PC-3 (cell line): ENCODE measurements at regions not wholly inside any gene's neighbourhood (a gene's known extent, or its start where the extent isn't known, plus 50 kb on each side); places are given as distances from the start of the nearest gene placed in this dataset.

ENCODE experiments used
- ATAC-seq: fragments of 200-7000 bp; cut with Tn5 transposase; 2 replicates; pipeline ENCODE4 v1.9.1; 2020; ENCODE audit warnings: mild to moderate bottlenecking, moderate library complexity
- BruUV-seq: library from RNA; stranded (reverse); fragments of 400-500 nt; replicated peaks from 2 replicates; lab custom pipeline; 2021; lab: Mats Ljungman, UMichigan
- CTCF ChIA-PET: fragments of 300-600 bp; sonication (Branson Sonifier 250); formaldehyde crosslinking; loops from one replicate; lab custom pipeline; 2022; ENCODE audit warnings: antibody characterized with exemption; lab: Charles Lee
- POLR2A ChIA-PET: fragments of 300-600 bp; sonication (Branson Sonifier 250); formaldehyde crosslinking; loops from one replicate; lab custom pipeline; 2022; ENCODE audit warnings: antibody characterized with exemption; ENCODE audit not compliant: unreplicated experiment; lab: Charles Lee
- DNase-seq: peaks from one replicate; pipeline ENCODE4 v3.0.0-alpha.2; 2015
- H2AFZ ChIP-seq: fragments of 300-600 bp; sonication (generic); 2 replicates; pipeline ENCODE4 v1.6.0; 2016; ENCODE audit warnings: antibody characterized with exemption, low read length
- H3F3A ChIP-seq: fragments of 300-600 bp; sonication (generic); one replicate; pipeline ENCODE4 v1.6.0; 2017; ENCODE audit warnings: antibody characterized with exemption, low read length, control low read depth, mild to moderate bottlenecking; ENCODE audit not compliant: unreplicated experiment
- H3K27ac ChIP-seq: fragments of 300-600 bp; sonication (generic); 2 replicates; pipeline ENCODE4 v1.5.1; 2016; ENCODE audit warnings: mild to moderate bottlenecking, low read length
- H3K27me3 ChIP-seq: fragments of 300-600 bp; sonication (generic); 2 replicates; pipeline ENCODE4 v1.6.1; 2016; ENCODE audit warnings: low read length, mixed read lengths
- H3K36me3 ChIP-seq: fragments of 300-600 bp; sonication (generic); 2 replicates; pipeline ENCODE4 v1.6.1; 2016; ENCODE audit warnings: low read depth, mixed run types, low read length, mixed read lengths
- H3K4me1 ChIP-seq: fragments of 300-600 bp; sonication (generic); 2 replicates; pipeline ENCODE4 v1.5.1; 2016; ENCODE audit warnings: low read length; ENCODE audit not compliant: insufficient read depth
- H3K4me2 ChIP-seq: fragments of 300-600 bp; sonication (generic); 2 replicates; pipeline ENCODE4 v1.6.0; 2016; ENCODE audit warnings: low read length
- H3K4me3 ChIP-seq: fragments of 300-600 bp; sonication (generic); 2 replicates; pipeline ENCODE4 v1.5.1; 2016; ENCODE audit warnings: mild to moderate bottlenecking, low read length, mixed read lengths
- H3K79me2 ChIP-seq: fragments of 300-600 bp; sonication (generic); 2 replicates; pipeline ENCODE4 v1.6.1; 2017; ENCODE audit warnings: low read length, mixed read lengths
- H3K9ac ChIP-seq: fragments of 300-600 bp; sonication (generic); 2 replicates; pipeline ENCODE4 v1.6.0; 2016; ENCODE audit warnings: mild to moderate bottlenecking, low read length
- H3K9me2 ChIP-seq: fragments of 300-600 bp; sonication (generic); replicated peaks from 2 replicates; pipeline ENCODE4 v1.6.1; 2016; ENCODE audit warnings: mixed run types, low read length, mixed read lengths
- H3K9me3 ChIP-seq: fragments of 300-600 bp; sonication (generic); 2 replicates; pipeline ENCODE4 v1.6.1; 2016; ENCODE audit warnings: low read length, mixed read lengths
- H4K20me1 ChIP-seq: fragments of 300-600 bp; sonication (generic); 2 replicates; pipeline ENCODE4 v1.6.1; 2016; ENCODE audit warnings: low read length, mixed read lengths
- CTCF ChIP-seq: fragments of 300-600 bp; sonication (generic); conservative IDR thresholded peaks from 2 replicates; pipeline ENCODE4 v1.5.1; 2017; ENCODE audit warnings: antibody characterized with exemption, low read depth, mild to moderate bottlenecking, low read length
- EZH2 ChIP-seq: fragments of 300-600 bp; sonication (generic); IDR thresholded peaks from one replicate; pipeline ENCODE4 v1.6.1; 2017; ENCODE audit warnings: antibody characterized with exemption, mild to moderate bottlenecking, low read length; ENCODE audit not compliant: unreplicated experiment
- EZH2phosphoT487 ChIP-seq: fragments of 300-600 bp; sonication (generic); IDR thresholded peaks from 2 replicates; pipeline ENCODE4 v1.6.1; 2018; ENCODE audit warnings: mild to moderate bottlenecking, antibody characterized with exemption, low read length, borderline replicate concordance
- intact Hi-C: fragments of 100-400 bp; cut with micrococcal nuclease; formaldehyde crosslinking; loops from 2 replicates; pipeline ENCODE4 v1.9.0; 2023

DNA sequence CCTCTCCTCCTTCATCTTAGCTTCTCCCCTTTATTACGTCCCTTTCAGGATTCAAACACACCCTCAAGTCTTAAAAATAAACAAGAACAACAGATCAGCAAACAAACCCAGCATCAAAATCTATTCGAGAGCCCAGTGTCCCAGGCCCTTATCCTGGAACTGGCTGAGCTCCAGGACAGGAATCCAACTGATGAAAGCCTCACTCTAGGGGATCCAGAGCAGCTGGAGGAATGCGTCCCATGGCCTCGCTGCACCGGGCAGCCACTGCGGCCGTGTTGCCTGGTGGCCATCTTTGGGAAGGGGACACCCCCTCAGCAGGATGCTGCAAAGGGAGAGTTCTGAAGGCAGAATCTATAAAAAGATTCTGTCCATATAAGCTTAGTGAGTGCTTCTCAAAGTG is 156.5 kb upstream of the BMPER start:
- H3K36me3 ChIP-seq = no peaks in the 10 kb centered on the region
- no peaks in the 10 kb centered on the region for H3F3A ChIP-seq
- POLR2A ChIA-PET = no interaction called here
- no peak overlapping the region for H3K27ac ChIP-seq
- H3K4me2 ChIP-seq = no peak overlapping the region
- no peak overlapping the region for H3K4me3 ChIP-seq
- H3K9ac ChIP-seq = no peak overlapping the region
- H4K20me1 ChIP-seq = no peaks in the 10 kb centered on the region
- DNase-seq (no peak), ATAC-seq (no peak)
- H3K9me2 ChIP-seq = no peaks in the 10 kb centered on the region
- H3K9me3 ChIP-seq = no peaks in the 10 kb centered on the region
- no peak for TF ChIP-seq CTCF
- no peak for TF ChIP-seq EZH2
- no peak for TF ChIP-seq EZH2phosphoT487
- no peaks in the 10 kb centered on the region for H3K79me2 ChIP-seq
- H2AFZ ChIP-seq = no peak overlapping the region
- H3K4me1 ChIP-seq = no peaks in the 10 kb centered on the region
- no TSS peak for BruUV-seq
- H3K27me3 ChIP-seq = no peaks in the 10 kb centered on the region
- intact Hi-C loops = loop anchor here (10.0 kb wide), 2 partner anchors 294 to 414 kb away; no protein-coding TSS in a partner anchor
- CTCF ChIA-PET = no interaction called here

DNA sequence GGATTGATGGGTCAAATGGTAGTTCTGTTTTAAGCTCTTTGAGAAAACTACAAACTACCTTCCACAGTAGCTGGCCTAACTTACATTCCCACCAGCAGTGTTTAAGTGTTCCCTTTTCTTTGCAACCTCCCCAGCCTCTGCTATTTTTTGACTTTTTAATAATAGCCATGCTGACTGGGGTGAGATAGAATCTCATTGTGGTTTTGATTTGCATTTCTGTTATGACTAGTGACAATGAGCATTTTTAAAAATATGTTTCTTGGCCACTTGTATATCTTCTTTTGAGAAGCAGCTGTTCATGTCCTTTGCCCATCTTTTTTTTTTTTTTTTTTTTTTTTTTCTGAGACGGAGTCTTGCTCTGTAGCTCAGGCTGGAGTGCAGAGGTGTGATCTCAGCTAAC is 155.2 kb upstream of the BMPER start:
- Histone ChIP-seq H3K36me3 (no peaks in the 10 kb centered on the region), H3K9ac (no peak overlapping the region)

More for the DNA sequence above, 155.2 kb upstream of the BMPER start:
- no peak for TF ChIP-seq EZH2
- no peak for TF ChIP-seq EZH2phosphoT487
- no peak for TF ChIP-seq CTCF
- intact Hi-C loops = loop anchor here (10.0 kb wide), 1 partner anchor 565 kb away; no protein-coding TSS in a partner anchor
- Histone ChIP-seq H3K9me2 (no peaks in the 10 kb centered on the region), H3K27ac (no peak overlapping the region), H3K4me1 (no peaks in the 10 kb centered on the region; the same call in 1 of the 2 replicates), H2AFZ (no peak overlapping the region), H3F3A (no peaks in the 10 kb centered on the region), H3K79me2 (no peaks in the 10 kb centered on the region), H3K27me3 (no peaks in the 10 kb centered on the region), H3K4me3 (no peak overlapping the region), H4K20me1 (no peaks in the 10 kb centered on the region), H3K9me3 (no peaks in the 10 kb centered on the region), H3K4me2 (no peak overlapping the region)
- POLR2A ChIA-PET = no interaction called here
- BruUV-seq = no TSS peak
- ATAC-seq (no peak), DNase-seq (no peak)
- CTCF ChIA-PET = no interaction called here
